ENCODE measurements at regions not wholly inside any gene's neighbourhood (a gene's known extent, or its start where the extent isn't known, plus 50 kb on each side); places are given as distances from the start of the nearest gene placed in this dataset.

- Histone ChIP-seq H3K4me3 (no peak overlapping the region), H3K4me2 (peak overlapping the region; percentile 55), H3K4me1 (peaks cover 9% of the 10 kb centered on the region), H4K20me1 (no peaks in the 10 kb centered on the region), H3K27me3 (peaks cover 13% of the 10 kb centered on the region), H3K9ac (no peak overlapping the region), H3K9me3 (peaks cover 4% of the 10 kb centered on the region), H3K27ac (no peak overlapping the region), H3K36me3 (no peaks in the 10 kb centered on the region)
- no peak for TF ChIP-seq Cebpa-rat (IDR thresholded peaks at IDR 0.05)
These were observed 356.4 kb downstream of the FOXL1 start for GRCh38 chr16:86934581-86935375.

- peaks cover 6% of the 10 kb centered on the region for H3K4me1 ChIP-seq
- H3K9me3 ChIP-seq = peaks cover 10% of the 10 kb centered on the region
- H3K27ac ChIP-seq = no peak overlapping the region
- no peak overlapping the region for H3K4me2 ChIP-seq
- no peaks in the 10 kb centered on the region for H4K20me1 ChIP-seq
- no peak for TF ChIP-seq Cebpa-rat (IDR thresholded peaks at IDR 0.05)
- no peak overlapping the region for H3K9ac ChIP-seq
- H3K27me3 ChIP-seq = no peaks in the 10 kb centered on the region
- H3K4me3 ChIP-seq = no peak overlapping the region
- no peaks in the 10 kb centered on the region for H3K36me3 ChIP-seq
These were observed 361.3 kb downstream of the FOXL1 start for GRCh38 chr16:86939609-86940008.

- no peaks in the 10 kb centered on the region for H3K36me3 ChIP-seq
These were observed 363.4 kb downstream of the FOXL1 start for GRCh38 chr16:86941731-86942130.

GRCh38 chr16:86942151-86943051 is 364.1 kb downstream of the FOXL1 start:
- Histone ChIP-seq H3K27ac (no peak overlapping the region), H3K9me3 (peaks cover 10% of the 10 kb centered on the region), H4K20me1 (no peaks in the 10 kb centered on the region), H3K4me1 (no peaks in the 10 kb centered on the region), H3K36me3 (no peaks in the 10 kb centered on the region), H3K9ac (no peak overlapping the region), H3K4me3 (no peak overlapping the region), H3K27me3 (no peaks in the 10 kb centered on the region), H3K4me2 (no peak overlapping the region)
- TF ChIP-seq Cebpa-rat (IDR thresholded peaks at IDR 0.05) = no peak

More at GRCh38 chr16:86941731-86942130, 363.4 kb downstream of the FOXL1 start:
- Histone ChIP-seq H4K20me1 (no peaks in the 10 kb centered on the region), H3K4me3 (no peak overlapping the region), H3K9me3 (peaks cover 10% of the 10 kb centered on the region), H3K4me1 (no peaks in the 10 kb centered on the region), H3K4me2 (no peak overlapping the region), H3K27ac (no peak overlapping the region), H3K9ac (no peak overlapping the region), H3K27me3 (no peaks in the 10 kb centered on the region)
- no peak for TF ChIP-seq Cebpa-rat (IDR thresholded peaks at IDR 0.05)

GRCh38 chr16:86945166-86945900 is 367.0 kb downstream of the FOXL1 start:
- Histone ChIP-seq H3K27ac (no peak overlapping the region), H3K36me3 (no peaks in the 10 kb centered on the region), H3K9me3 (peaks cover under 1% of the 10 kb centered on the region; the same call in 1 of the 2 replicates), H3K4me2 (no peak overlapping the region), H3K4me3 (no peak overlapping the region), H3K4me1 (no peaks in the 10 kb centered on the region), H3K9ac (no peak overlapping the region), H4K20me1 (no peaks in the 10 kb centered on the region), H3K27me3 (no peaks in the 10 kb centered on the region)
- no peak for TF ChIP-seq Cebpa-rat (IDR thresholded peaks at IDR 0.05)

GRCh38 chr16:86946396-86946795 is 368.0 kb downstream of the FOXL1 start:
- Histone ChIP-seq H3K27me3 (no peaks in the 10 kb centered on the region), H3K27ac (no peak overlapping the region), H3K36me3 (no peaks in the 10 kb centered on the region), H3K4me2 (no peak overlapping the region), H3K4me1 (no peaks in the 10 kb centered on the region), H3K9ac (no peak overlapping the region), H4K20me1 (no peaks in the 10 kb centered on the region), H3K4me3 (no peak overlapping the region), H3K9me3 (no peaks in the 10 kb centered on the region)
- TF ChIP-seq Cebpa-rat (IDR thresholded peaks at IDR 0.05) = no peak

- H3K36me3 ChIP-seq = no peaks in the 10 kb centered on the region
- no peaks in the 10 kb centered on the region for H3K27me3 ChIP-seq
- no peak for TF ChIP-seq Cebpa-rat (IDR thresholded peaks at IDR 0.05)
- H3K27ac ChIP-seq = no peak overlapping the region
- H3K9ac ChIP-seq = no peak overlapping the region
- H3K4me1 ChIP-seq = peaks cover 4% of the 10 kb centered on the region; the same call in 1 of the 2 replicates
- no peak overlapping the region for H3K4me3 ChIP-seq
- no peaks in the 10 kb centered on the region for H4K20me1 ChIP-seq
- no peak overlapping the region for H3K4me2 ChIP-seq
- H3K9me3 ChIP-seq = no peaks in the 10 kb centered on the region
These were observed 368.6 kb downstream of the FOXL1 start for GRCh38 chr16:86946981-86947380.

GRCh38 chr16:86948046-86948445 is 369.1 kb downstream of the C16orf95 start:
- H3K36me3 ChIP-seq = no peaks in the 10 kb centered on the region
- no peak for TF ChIP-seq Cebpa-rat (IDR thresholded peaks at IDR 0.05)
- H3K9ac ChIP-seq = no peak overlapping the region
- H3K4me3 ChIP-seq = no peak overlapping the region
- no peak overlapping the region for H3K4me2 ChIP-seq
- H3K9me3 ChIP-seq = no peaks in the 10 kb centered on the region; the same call in 1 of the 2 replicates
- H3K27me3 ChIP-seq = no peaks in the 10 kb centered on the region
- H4K20me1 ChIP-seq = no peaks in the 10 kb centered on the region
- no peak overlapping the region for H3K27ac ChIP-seq
- peaks cover 8% of the 10 kb centered on the region; the same call in 1 of the 2 replicates for H3K4me1 ChIP-seq

- Histone ChIP-seq H3K4me3 (no peak overlapping the region), H3K36me3 (no peaks in the 10 kb centered on the region), H3K27me3 (no peaks in the 10 kb centered on the region), H3K4me2 (no peak overlapping the region), H4K20me1 (no peaks in the 10 kb centered on the region), H3K4me1 (peaks cover 8% of the 10 kb centered on the region; the same call in 1 of the 2 replicates), H3K9me3 (no peaks in the 10 kb centered on the region; the same call in 1 of the 2 replicates), H3K9ac (no peak overlapping the region), H3K27ac (no peak overlapping the region)
- no peak for TF ChIP-seq Cebpa-rat (IDR thresholded peaks at IDR 0.05)
These were observed 368.1 kb downstream of the C16orf95 start for GRCh38 chr16:86949116-86949515.

Data from BLaER1 (cell line).